Fibroblast of skin of left quadriceps (primary cell): ENCODE measurements at regions not wholly inside any gene's neighbourhood (a gene's known extent, or its start where the extent isn't known, plus 50 kb on each side); places are given as distances from the start of the nearest gene placed in this dataset.
A peak's percentile ranks its signal among the peaks of the same experiment; 100 is the strongest.
"Not testable (repeated sequence)": the region's sequence is repeated elsewhere in the genome, so short reads cannot be mapped to it uniquely, and the experiment has no call there.

ENCODE experiments used
- DNase-seq, 2 experiments: peaks; one replicate each; pipeline ENCODE4 v3.0.0-alpha.2; 2013; ENCODE audit warnings: low read depth in 2 of 2

DNA sequence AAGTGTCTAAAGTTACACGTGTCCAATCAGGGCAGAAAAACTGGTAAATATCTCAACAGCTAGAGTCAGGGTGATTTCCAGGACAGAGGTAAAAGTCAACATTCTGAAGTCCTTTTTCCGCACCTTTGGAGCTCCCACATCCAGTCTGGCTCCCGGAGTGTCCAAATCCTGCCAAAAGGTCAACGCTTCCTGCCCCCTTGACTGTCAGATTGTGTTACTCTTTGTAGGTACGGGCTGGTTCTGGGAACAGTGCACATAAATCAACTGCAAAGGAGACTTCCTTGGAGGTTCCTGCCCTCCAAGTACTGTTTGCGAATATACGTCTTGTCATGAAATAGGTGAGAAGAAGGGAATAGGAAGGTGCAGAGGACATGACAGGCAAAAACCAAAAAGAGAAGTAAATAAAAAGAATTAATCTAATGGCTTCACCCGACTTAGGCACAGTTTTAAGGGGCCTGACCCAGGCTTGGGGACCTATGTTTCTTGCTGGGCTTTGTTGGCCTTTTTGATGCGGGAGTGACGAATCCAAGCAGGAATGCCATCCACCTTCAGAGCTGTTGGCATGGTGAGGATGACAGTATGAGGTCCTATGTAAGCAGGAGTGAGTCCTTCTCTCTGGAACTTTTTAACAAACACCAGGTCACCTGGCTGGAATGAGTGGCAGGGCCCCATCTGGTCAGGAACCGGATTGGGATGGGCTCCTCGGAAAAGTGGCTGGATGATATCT, 155.4 kb downstream of the TRIM27 start:
- no peak for DNase-seq

DNA sequence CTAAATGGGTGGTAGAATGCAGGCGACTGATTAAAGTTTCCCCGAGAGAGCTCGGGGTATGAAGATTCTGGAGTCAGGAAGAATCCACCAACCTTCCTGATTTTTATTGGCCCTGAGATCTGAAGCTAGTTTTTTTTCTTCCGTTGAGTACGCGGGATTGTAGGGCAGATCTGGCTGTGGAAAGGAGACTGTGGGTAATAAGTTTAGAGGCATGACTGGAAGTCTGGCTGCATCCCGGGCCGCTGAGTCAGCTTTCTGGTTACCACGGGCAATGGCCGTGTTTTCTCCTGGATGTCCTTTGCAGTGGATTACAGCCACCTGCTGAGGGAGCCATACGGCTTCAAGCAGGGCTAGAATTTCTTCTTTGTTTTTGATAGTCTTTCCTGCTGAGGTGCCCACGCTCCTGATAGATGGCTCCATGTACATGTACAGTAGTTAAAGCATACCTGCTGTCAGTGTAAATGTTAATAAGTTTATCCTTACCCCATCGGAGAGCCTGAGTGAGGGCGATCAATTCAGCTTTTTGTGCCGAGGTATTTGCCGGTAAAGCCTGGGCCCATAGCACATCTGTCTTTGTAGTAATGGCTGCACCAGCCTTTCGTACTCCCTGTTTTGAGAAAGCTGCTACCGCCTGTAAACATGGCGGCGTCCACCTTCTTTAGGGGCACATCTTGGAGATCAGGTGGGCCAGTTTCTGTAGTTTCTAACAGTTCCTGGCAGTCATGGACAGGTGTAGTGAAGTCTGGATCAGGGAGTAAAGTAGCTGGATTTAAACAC, 154.0 kb downstream of the TRIM27 start:
- no peak for DNase-seq

DNA sequence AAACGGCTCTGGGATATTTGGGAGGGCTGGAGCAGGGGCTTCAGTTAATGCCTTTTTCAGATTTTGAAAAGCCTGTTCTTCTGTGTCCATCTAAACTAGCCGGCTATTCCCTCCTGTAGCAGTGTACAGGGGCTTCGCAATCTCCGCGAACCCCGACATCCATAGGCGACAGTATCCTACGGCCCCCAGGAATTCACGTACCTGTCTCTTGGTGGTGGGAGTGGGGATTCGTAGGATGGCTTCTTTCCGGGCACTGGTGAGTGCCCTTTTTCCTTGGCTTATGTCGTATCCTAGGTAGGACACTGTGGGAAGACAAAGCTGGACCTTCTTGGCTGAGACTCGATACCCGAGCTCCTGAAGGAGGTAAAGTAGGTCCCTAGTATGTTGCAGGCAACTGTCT, 153.1 kb downstream of the TRIM27 start:
- no peak for DNase-seq

DNA sequence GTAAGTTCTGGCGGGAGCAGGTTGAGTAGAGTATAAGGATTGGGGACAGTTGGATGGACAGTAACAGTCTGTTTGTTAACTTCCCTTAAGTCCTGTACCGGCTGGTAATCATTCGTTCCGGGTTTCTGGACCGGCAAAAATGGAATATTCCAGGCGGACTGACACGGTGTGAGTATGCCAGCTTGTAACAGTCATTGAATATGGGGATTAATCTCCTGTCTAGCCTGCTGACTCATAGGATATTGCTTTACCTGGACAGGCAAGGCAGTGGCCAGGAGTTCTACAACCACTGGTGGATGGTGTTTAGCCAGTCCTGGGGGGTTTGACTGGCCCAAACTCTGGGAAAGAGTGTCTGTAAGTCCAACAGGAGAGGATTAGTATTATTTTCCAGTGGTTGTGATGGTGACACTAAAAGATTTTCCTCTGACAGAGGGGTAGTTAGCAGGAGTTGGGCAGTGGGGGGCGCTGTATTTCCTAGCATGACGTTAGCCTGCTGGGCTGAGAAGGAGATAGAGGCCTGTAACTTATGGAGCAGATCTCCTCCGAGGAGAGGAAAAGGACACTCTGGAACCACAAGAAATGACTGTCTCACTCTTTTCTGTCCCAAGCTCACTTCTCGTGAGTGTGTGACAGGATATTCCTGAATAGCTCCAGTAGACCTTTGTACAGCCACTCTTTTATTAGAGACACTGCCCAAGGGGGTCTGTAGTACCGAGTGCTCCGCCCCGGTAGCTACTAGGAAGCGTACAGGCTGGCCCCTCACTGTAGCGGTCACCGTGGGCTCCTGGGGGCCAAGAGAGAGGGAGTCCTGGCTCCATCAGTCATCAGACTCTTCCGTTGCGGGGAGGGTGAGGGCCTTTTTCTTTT, 152.2 kb downstream of the TRIM27 start:
- DNase-seq, result no peak

DNA sequence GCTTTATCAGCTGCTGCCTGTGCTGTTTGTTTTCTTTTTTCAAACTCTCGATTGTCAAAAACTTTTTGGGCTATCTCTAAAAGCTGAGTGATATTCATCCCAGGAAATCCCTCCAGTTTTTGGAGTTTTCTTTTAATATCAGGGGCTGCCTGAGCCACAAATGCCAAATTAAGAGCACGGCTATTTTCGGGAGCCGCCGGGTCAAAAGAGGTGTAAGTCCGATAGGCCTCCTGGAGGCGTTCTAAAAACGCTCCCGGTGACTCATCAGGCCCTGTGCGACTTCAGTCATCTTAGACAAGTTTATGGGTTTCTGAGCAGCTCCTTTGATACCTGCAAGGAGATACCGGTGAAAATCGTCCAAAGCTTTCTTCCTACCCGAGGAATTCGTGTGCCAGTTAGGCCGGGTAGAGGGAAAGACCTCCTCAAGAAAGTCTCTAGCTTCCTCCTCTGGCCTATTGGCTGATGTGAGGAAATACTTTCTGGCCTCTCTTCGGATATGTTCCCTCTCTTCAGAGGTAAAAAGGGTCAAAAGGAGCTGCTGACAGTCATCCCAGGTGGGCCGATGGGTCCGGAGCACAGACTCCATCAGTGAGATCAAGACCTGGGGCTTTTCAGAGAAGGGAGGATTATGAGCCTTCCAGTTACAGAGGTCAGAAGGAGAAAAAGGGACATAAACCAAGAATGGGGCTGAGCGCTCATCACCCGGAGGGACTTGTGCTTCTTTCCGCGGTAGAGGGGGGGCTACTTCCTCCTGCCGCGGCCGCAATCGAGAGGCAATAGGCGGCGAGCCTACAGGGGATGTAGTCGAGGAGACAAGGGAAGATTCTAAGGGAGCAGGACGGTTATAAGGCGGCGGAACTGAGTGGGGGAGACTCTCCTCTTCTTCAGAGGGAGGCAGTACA, 151.1 kb downstream of the TRIM27 start:
- DNase-seq, result no peak

DNA sequence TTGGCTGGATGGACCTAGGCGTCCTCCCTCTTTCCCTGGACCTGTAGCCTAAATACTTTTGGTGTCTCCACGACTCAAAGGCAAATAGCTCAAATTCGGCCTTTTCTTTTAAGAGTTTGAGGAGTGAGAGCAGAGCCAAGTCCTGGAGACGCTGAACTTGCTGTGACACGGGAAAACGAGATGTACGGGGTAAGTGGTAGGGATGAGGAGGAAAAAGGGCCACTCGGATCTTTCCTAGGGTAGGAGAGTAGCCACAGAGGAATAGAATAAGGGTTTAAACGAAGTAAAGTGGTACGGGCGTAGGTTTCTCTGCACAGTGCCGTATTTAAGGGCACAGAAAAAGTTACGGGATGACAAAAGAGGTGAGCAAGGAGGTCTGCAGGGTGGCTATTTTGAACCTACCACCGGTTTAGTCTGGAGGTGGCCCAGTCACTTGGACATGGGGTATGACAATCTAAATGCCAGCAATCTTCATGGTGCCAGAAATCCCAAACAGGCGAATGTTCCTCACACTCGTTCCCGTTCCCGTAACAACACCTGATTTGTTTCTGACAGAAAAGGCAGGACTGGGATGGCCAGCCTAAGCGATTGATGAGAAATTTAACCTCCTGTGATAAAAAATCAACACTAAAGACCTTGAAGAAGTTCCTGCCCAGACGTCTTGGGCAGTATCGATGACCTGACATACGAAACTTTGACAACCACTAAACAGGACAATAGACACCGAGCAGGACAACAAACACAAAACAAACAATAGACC, 149.3 kb downstream of the TRIM27 start:
- DNase-seq, result no peak

DNA sequence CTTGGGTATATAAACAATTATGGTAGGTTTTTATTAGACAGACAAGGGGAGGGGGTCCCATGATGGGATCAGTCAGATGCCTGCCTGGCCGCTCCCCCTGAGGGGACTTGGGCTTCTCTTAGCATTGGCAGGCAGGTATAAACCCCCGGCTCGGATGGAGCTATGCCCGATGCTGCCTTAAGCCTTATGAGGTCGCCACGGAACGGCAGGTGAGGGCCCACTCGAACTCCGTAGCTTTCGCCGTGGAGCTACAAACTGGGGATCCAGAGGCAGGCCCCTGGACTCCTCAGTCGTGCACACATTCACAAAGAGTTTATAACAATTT, 148.8 kb downstream of the TRIM27 start:
- no peak for DNase-seq

DNA sequence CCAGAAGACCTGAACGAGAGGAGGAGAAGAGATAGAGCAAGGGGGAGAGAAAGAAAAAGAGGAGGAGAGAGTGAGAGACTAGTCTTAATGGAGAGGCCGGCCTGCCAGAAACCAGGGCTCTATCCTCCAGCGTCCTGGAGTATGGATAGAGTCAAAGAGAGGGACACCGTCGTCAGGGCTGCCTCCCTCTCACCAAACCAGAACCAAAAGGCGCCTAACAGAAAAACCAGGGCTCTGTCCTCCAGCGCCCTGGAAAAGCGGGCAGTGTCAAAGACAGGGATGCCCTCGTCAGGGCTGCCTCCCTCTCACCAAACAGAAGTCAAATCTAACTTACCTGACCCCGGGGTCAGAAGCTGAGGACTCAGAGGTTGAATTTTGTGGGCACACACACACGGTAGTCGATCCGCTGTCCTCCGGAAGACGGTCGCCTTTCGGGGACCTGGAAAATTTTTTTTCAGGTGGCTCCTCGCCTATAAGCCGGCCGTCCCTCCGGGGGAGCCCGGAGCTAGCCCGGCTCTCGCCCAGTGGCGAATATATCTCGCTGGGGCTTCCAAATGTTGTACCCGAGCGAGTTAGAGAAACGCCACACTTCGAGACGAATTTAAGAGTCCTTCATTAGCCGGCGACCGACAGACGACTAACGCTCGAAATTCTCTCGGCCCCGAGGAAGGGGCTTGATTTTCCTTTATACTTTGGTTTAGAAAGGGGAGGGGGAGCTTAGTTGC, 148.2 kb downstream of the TRIM27 start:
- DNase-seq, result no peak

DNA sequence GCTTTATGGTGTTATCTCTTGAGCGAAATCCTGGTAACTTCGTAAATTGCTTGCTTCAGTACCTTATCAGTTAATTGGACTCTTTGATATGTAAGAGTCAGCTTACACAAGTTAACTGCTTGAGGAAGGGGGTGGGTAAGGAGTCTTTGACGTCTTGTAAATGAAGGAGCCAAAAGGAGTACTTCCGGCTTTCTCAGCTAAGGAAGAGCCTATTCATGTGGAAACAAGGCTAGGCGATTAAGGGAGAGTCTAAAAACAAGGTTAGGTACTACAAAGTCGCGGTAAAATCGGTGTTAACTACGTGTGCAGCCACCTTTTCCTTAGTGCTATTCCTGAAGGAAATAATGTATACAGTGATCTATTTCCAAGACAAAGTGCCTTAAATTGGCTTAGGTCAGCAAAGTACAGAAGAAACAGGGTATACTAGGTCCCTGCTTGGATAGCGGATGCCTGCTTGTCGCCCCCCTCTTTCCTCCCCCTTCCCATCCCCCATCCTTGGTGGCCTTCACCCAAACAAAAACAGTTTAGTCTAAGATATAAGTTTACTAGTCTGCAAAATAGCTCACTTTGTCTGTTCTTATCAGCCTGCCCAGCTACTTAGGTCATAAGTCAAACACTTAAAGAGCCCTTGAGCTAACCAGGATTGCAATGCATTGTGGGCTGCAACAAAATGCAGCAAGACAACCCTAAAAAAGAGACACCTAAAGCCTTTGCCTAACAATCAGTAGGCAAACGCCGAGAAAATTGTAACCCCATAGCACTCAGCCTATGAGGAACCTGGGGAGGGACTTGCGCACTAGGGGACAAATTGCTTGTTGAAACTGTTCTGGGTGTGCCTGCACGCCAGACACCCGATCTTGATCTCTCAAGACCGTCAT, 147.3 kb downstream of the TRIM27 start:
- no peak for DNase-seq

DNA sequence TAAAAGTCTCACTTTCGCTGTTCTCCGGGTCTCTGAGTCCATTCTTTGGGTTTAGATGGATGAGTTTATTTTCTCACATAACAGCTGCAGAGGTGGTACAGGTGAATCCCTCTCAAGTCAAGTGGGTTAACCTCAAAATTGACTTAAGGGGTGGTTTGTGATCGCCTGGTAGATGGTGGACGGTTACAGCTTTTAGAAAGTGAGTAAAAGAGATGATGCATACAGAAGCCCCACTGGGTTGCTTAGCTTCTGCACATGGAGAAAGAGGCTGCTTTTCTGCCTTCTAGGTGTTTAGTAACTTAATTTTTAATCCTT, 146.7 kb downstream of the TRIM27 start:
- no peak for DNase-seq

DNA sequence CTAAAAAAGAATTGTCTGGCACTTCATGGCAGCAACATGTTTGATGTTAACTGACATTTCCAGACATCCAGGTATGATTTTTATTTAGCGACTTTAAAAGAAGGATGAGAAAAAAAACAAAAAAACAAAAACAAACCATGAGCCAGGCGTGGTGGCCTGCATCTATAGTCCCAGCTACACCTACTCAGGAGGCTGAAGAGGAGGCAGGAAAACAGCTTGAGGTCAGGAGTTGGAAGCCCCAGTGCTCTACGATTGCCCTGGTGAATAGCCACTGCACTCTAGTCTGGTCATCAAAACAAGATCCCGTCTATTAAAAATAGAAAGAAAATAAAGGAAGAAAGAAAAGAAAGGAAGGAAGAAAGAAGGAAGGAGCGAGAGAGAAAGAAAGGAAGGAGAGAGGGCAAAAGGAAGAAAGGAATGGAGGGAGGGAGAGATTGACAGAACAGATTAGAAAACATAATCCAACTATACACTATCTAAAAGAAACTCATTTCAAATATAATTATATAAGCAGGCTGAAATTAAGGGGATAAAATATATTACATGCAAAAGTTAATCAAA, 141.6 kb downstream of the TRIM27 start:
- no peak for DNase-seq

DNA sequence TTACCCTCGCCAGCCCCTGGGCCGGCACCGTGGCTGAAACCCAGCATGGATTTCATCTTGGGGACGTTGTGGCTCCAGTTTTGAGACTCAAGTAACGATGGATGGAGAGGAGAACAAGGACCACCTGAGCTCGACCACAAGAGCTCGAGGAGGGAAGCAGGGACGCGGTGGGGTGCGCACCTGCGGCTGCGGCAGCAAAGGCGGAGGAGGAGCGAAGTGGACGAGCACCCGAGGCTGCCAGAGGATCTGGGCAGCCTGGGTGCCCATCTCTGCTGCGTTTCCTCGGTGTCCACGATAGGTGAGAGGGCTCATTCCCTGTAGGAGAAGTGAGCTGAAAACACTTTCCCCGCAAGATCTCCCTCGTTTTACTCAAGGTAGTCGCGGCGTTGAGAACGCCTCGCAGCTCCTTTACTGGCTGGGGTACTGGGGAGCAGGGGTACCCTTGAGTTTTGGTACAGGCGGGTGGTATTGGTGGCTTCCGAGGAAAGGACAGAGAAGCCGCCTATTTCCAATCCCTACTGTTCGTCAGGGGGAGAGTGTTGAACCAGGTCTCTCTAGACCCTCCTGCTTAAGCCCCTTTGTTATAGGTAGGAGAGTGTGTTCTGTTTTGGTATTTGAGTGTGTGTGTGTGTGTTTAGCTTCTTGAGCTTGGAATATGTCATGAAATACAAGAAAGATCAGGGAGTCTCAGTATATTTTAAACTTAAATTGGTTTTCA, 137.7 kb downstream of the TRIM27 start:
- no peak for DNase-seq

DNA sequence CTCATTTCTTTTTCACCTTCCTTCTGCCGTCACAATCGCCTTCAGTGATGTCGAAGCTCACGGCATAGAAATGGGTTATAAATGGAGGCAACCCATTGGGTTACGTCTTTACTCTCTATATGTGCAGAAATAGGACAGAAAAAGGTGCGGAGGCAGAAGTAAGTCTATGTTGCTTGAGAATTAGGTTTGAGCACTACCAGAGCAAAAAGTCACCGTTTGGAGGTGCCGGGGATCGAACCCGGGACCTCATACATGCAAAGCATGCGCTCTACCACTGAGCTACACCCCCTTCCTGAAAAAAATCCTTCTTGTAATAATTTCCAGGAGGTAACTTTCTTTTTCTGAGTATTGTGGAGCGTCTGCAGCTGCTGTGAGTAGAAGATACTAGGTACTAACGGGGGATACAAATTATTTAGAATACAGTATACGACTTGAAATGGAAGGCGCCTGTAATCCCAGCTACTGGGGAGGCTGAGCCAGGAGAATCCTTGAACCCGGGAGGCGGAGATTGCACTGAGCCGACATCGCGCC, 134.2 kb downstream of the TRIM27 start:
- peak; percentile 27 to 36 for DNase-seq

DNA sequence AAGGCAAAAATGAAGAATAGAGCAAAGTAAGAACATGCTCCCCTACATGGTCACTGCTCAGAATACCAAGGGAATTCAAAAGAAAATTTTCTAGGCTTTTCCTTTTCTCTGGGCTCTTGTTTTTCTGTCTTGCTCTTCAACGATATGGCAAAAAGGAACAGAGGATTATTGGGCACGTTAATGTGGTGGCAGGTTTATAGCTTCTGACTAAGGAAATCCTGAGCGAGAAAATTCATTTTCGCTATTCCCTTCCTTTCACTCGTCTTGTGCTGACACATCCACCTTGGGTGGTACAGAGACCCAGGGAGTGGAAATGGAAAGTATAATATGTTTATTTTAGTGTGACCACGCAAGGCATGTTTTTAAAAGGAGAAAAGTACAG, 132.8 kb downstream of the TRIM27 start:
- no peak for DNase-seq

DNA sequence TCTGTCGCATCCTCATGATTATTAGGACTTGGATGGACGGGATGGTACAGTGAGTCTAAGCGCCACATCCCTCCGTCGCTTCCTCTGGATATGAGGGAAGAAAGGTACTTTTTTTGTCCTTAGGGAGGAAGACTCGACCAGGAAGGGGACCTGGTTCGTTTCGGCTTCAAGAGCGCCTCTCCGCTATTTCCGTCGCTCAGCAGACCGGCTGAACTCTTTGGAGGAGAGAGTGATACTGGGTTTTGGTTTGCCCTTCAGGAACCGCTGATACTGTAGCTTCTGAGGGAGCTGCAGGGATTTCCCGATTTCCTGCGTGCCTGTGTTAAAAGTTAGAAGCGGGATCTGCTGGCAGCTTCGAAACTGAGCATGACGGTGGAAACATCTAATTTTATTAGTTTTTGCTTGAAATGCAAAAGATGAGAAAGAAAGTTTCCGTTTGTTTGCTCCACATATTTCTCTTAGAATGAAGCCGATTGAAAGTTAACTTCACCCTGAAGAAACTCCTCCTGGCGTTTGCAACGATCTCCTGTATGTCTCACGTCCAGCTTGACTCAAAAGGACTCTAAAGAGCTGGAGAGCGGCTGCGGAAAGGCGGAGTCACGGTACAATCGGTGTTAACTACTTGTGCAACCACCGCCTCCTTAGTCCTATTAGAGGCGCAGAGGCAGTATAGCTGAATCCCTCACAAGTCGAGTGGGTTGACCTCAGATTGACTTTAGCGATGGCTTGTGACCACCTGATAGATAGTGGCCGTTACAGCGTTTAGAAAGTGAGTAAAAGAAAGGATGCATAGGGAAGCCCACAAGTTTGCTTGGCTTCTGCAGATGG, 129.4 kb downstream of the TRIM27 start:
- DNase-seq, result no peak

DNA sequence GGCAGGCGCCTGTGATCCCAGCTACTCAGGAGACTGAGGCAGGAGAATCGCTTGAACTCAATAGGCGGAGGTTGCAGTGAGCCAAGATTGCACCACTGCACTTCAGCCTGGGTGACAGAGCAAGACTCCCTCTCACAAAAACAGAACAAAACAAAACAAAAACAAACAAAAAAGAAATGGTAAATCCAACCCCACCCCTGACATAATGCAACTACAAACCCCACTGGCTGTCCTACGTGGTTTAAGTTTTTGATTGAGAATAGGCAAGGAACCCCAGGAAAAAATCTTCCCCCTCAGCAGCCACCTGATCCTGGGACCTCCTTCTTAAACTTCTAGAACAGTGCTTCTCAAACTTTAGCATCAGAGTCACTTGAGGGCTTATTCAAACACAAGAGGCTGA, 123.1 kb downstream of the TRIM27 start:
- not testable (repeated sequence) for DNase-seq
